Activated CD4-positive, alpha-beta T cell treated with anti-CD3 and anti-CD28 coated beads, Interleukin-2, Interleukin-4, amounts not matched to agents 100 ng/mL and 50 ng/mL, durations not matched to agents 16 hours and 8 hours (primary cell): ENCODE measurements at regions not wholly inside any gene's neighbourhood (a gene's known extent, or its start where the extent isn't known, plus 50 kb on each side); places are given as distances from the start of the nearest gene placed in this dataset.
"Not testable (repeated sequence)": the region's sequence is repeated elsewhere in the genome, so short reads cannot be mapped to it uniquely, and the experiment has no call there.

Source experiments
- DNase-seq: peaks from one replicate; pipeline ENCODE4 v3.0.0-alpha.2; 2020; ENCODE audit warnings: low spot score

- not testable (repeated sequence) for DNase-seq
Measured at GRCh38 chr10:109809954-109810353, 113.4 kb downstream of the XPNPEP1 start.

- DNase-seq, result not testable (repeated sequence)
Measured at GRCh38 chr10:109801191-109801590, 122.1 kb downstream of the XPNPEP1 start.

- DNase-seq, result no peak
Measured at GRCh38 chr10:109790647-109791046, 132.7 kb downstream of the XPNPEP1 start.

GRCh38 chr10:109784236-109784635 lies 139.1 kb downstream of the XPNPEP1 start:
- no peak for DNase-seq

GRCh38 chr10:109783286-109783685 lies 140.0 kb downstream of the XPNPEP1 start:
- DNase-seq, result no peak

- no peak for DNase-seq
Measured at GRCh38 chr10:109780997-109781396, 142.3 kb downstream of the XPNPEP1 start.

- DNase-seq, result no peak
Measured at GRCh38 chr10:109778993-109779392, 144.3 kb downstream of the XPNPEP1 start.

- DNase-seq, result no peak
Measured at GRCh38 chr10:109774121-109774440, 149.2 kb downstream of the XPNPEP1 start.

- peak; percentile 7 for DNase-seq
Measured at GRCh38 chr10:109773288-109774120, 149.8 kb downstream of the XPNPEP1 start.

- DNase-seq, result no peak
Measured at GRCh38 chr10:109770663-109771062, 152.6 kb downstream of the XPNPEP1 start.

- no peak for DNase-seq
Measured at GRCh38 chr10:109769966-109770365, 153.3 kb downstream of the XPNPEP1 start.

- no peak for DNase-seq
Measured at GRCh38 chr10:109765838-109766237, 157.5 kb downstream of the XPNPEP1 start.

- no peak for DNase-seq
Measured at GRCh38 chr10:109762555-109762954, 160.8 kb downstream of the XPNPEP1 start.

GRCh38 chr10:109757670-109758069 lies 165.6 kb downstream of the XPNPEP1 start:
- not testable (repeated sequence) for DNase-seq

- no peak for DNase-seq
Measured at GRCh38 chr10:109746861-109747260, 176.4 kb downstream of the XPNPEP1 start.

- no peak for DNase-seq
Measured at GRCh38 chr10:109744020-109744419, 179.3 kb downstream of the XPNPEP1 start.

- no peak for DNase-seq
Measured at GRCh38 chr10:109743574-109743973, 179.7 kb downstream of the XPNPEP1 start.

GRCh38 chr10:109743146-109743545 lies 180.2 kb downstream of the XPNPEP1 start:
- no peak for DNase-seq

- no peak for DNase-seq
Measured at GRCh38 chr10:109741712-109742111, 181.6 kb downstream of the XPNPEP1 start.

- no peak for DNase-seq
Measured at GRCh38 chr10:109740436-109740835, 182.9 kb downstream of the XPNPEP1 start.

GRCh38 chr10:109737626-109738025 lies 185.7 kb downstream of the XPNPEP1 start:
- no peak for DNase-seq

- no peak for DNase-seq
Measured at GRCh38 chr10:109737009-109737408, 186.3 kb downstream of the XPNPEP1 start.

- no peak for DNase-seq
Measured at GRCh38 chr10:109735776-109736175, 187.5 kb downstream of the XPNPEP1 start.
